GM23338 (cell line): ENCODE measurements at regions not wholly inside any gene's neighbourhood (a gene's known extent, or its start where the extent isn't known, plus 50 kb on each side); places are given as distances from the start of the nearest gene placed in this dataset.

Experiments used
- ATAC-seq: fragments of 200-7000 bp; cut with Tn5 transposase; 3 replicates; pipeline ENCODE4 v1.9.1; 2020
- DNase-seq: peaks from one replicate; pipeline ENCODE4 v3.0.0-alpha.2; 2015; ENCODE audit warnings: low spot score
- H2AFZ ChIP-seq: fragments of 200-600 bp; sonication (generic); 2 replicates; pipeline ENCODE4 v1.8.0; 2016; ENCODE audit warnings: antibody characterized with exemption, mild to moderate bottlenecking, moderate library complexity
- H3F3A ChIP-seq: fragments of 200-600 bp; sonication (generic); replicated peaks from 2 replicates; pipeline ENCODE4 v1.8.0; 2017; ENCODE audit warnings: antibody characterized with exemption, mixed run types, low read depth
- H3K27ac ChIP-seq: fragments of 200-600 bp; sonication (generic); 2 replicates; pipeline ENCODE4 v1.6.1; 2016; ENCODE audit warnings: low read depth
- H3K27me3 ChIP-seq: fragments of 200-600 bp; sonication (generic); 2 replicates; pipeline ENCODE4 v1.8.0; 2016; ENCODE audit warnings: mild to moderate bottlenecking, mixed run types, moderate library complexity; ENCODE audit not compliant: insufficient read depth
- H3K36me3 ChIP-seq: fragments of 200-600 bp; sonication (generic); 2 replicates; pipeline ENCODE4 v1.8.0; 2016; ENCODE audit warnings: mild to moderate bottlenecking; ENCODE audit not compliant: insufficient read depth
- H3K4me1 ChIP-seq: fragments of 200-600 bp; sonication (generic); 2 replicates; pipeline ENCODE4 v1.8.0; 2016; ENCODE audit warnings: mild to moderate bottlenecking, moderate library complexity; ENCODE audit not compliant: insufficient read depth
- H3K4me2 ChIP-seq: fragments of 200-600 bp; sonication (generic); 2 replicates; pipeline ENCODE4 v1.7.1; 2017; ENCODE audit warnings: mixed run types
- H3K4me3 ChIP-seq: fragments of 200-600 bp; sonication (generic); 2 replicates; pipeline ENCODE4 v1.6.1; 2016; ENCODE audit warnings: mixed run types
- H3K79me2 ChIP-seq: fragments of 200-600 bp; sonication (generic); replicated peaks from 2 replicates; pipeline ENCODE4 v1.8.0; 2017; ENCODE audit warnings: mild to moderate bottlenecking; ENCODE audit not compliant: insufficient read depth
- H3K9me2 ChIP-seq: fragments of 200-600 bp; sonication (generic); 2 replicates; pipeline ENCODE4 v1.8.0; 2017; ENCODE audit not compliant: insufficient read depth
- H4K20me1 ChIP-seq: fragments of 200-600 bp; sonication (generic); replicated peaks from 2 replicates; pipeline ENCODE4 v1.8.0; 2017; ENCODE audit warnings: mild to moderate bottlenecking; ENCODE audit not compliant: insufficient read depth
- H3K27ac Mint-ChIP-seq: 2 replicates; pipeline ENCODE4 v1.8.0; 2020; ENCODE audit warnings: inconsistent platforms, mild to moderate bottlenecking, moderate library complexity, mixed read lengths
- H3K27me3 Mint-ChIP-seq: 3 replicates; pipeline ENCODE4 v1.8.0; 2022; ENCODE audit warnings: low read depth, mild to moderate bottlenecking, moderate library complexity, mixed read lengths, inconsistent platforms; ENCODE audit not compliant: insufficient read depth, poor library complexity
- H3K36me3 Mint-ChIP-seq: 3 replicates; pipeline ENCODE4 v1.8.0; 2021; ENCODE audit warnings: low read depth, mild to moderate bottlenecking, inconsistent platforms, moderate library complexity, mixed read lengths
- H3K4me1 Mint-ChIP-seq: 3 replicates; pipeline ENCODE4 v1.8.0; 2020; ENCODE audit warnings: mild to moderate bottlenecking, inconsistent platforms, mixed read lengths
- H3K4me3 Mint-ChIP-seq: 3 replicates; pipeline ENCODE4 v1.8.0; 2021; ENCODE audit warnings: moderate library complexity, mild to moderate bottlenecking, inconsistent platforms, mixed read lengths
- H3K9me3 Mint-ChIP-seq: 3 replicates; pipeline ENCODE4 v1.8.0; 2020; ENCODE audit warnings: moderate library complexity, mild to moderate bottlenecking, inconsistent platforms, mixed read lengths
- CREB1 ChIP-seq: fragments of 250-450 bp; sonication (Bioruptor Pico); IDR thresholded peaks from 2 replicates; pipeline ENCODE4 v1.5.0; 2020; ENCODE audit warnings: low read depth, mild to moderate bottlenecking, moderate library complexity
- EZH2phosphoT487 ChIP-seq: fragments of 200-600 bp; sonication (generic); IDR thresholded peaks from one replicate; pipeline ENCODE4 v1.8.1; 2018; ENCODE audit warnings: antibody characterized with exemption; ENCODE audit not compliant: unreplicated experiment
- JUNB ChIP-seq: IDR thresholded peaks from one replicate; pipeline ENCODE4 v1.6.1; 2016; ENCODE audit warnings: antibody characterized with exemption; ENCODE audit not compliant: unreplicated experiment
- POLR2AphosphoS5 ChIP-seq: IDR thresholded peaks from 2 replicates; pipeline ENCODE4 v1.6.1; 2016; ENCODE audit warnings: antibody characterized with exemption, low read depth
- ZNF114 ChIP-seq: fragments of 250-450 bp; sonication (Bioruptor Pico); IDR thresholded peaks from 2 replicates; pipeline ENCODE4 v1.5.0; 2020; ENCODE audit warnings: mild to moderate bottlenecking, moderate library complexity
- ZNF331 ChIP-seq: fragments of 250-450 bp; sonication (Bioruptor Pico); IDR thresholded peaks from 2 replicates; pipeline ENCODE4 v1.5.0; 2020; ENCODE audit warnings: low read depth, mild to moderate bottlenecking, moderate library complexity
- ZNF462 ChIP-seq: fragments of 250-450 bp; sonication (Bioruptor Pico); IDR thresholded peaks from 2 replicates; pipeline ENCODE4 v1.5.0; 2020; ENCODE audit warnings: mild to moderate bottlenecking, moderate library complexity
- TF ChIP-seq, protein P1 (sequence below), 2 experiments: fragments of 200-600 bp in 1 of 2; sonication (generic) in 1 of 2; conservative IDR thresholded peaks; 2 replicates each; pipeline versions ENCODE4 v1.5.1 to v1.6.1; 2016 to 2017; ENCODE audit warnings: antibody characterized with exemption in 2 of 2, low read depth in 2 of 2, mild to moderate bottlenecking in 2 of 2, moderate library complexity in 1 of 2
- TF ChIP-seq, protein P2 (sequence below): IDR thresholded peaks from 2 replicates; pipeline ENCODE4 v1.6.1; 2016; ENCODE audit warnings: antibody characterized with exemption

GRCh38 chr20:52469128-52469527 lies 277.5 kb upstream of the ZFP64 start:
- Histone ChIP-seq H3K36me3 (no peaks in the 10 kb centered on the region), H2AFZ (peak overlapping the region; percentile 56; the same call in 1 of the 2 replicates), H3K4me2 (no peak overlapping the region), H3F3A (no peaks in the 10 kb centered on the region), H3K4me3 (no peak overlapping the region), H3K9me2 (no peaks in the 10 kb centered on the region), H3K27me3 (no peaks in the 10 kb centered on the region), H4K20me1 (no peaks in the 10 kb centered on the region), H3K79me2 (no peaks in the 10 kb centered on the region), H3K27ac (no peak overlapping the region), H3K4me1 (no peaks in the 10 kb centered on the region; the same call in 1 of the 2 replicates)
- peak; percentile 6 for DNase-seq
- ATAC-seq: no peak
- Mint-ChIP-seq H3K27ac (no peak overlapping the region), H3K36me3 (no peaks in the 10 kb centered on the region), H3K27me3 (peaks cover 2% of the 10 kb centered on the region), H3K4me1 (peaks cover 2% of the 10 kb centered on the region; the same call in 1 of the 3 replicates), H3K9me3 (no peaks in the 10 kb centered on the region; the same call in 1 of the 3 replicates), H3K4me3 (no peak overlapping the region)
- TF ChIP-seq, protein P1, sequence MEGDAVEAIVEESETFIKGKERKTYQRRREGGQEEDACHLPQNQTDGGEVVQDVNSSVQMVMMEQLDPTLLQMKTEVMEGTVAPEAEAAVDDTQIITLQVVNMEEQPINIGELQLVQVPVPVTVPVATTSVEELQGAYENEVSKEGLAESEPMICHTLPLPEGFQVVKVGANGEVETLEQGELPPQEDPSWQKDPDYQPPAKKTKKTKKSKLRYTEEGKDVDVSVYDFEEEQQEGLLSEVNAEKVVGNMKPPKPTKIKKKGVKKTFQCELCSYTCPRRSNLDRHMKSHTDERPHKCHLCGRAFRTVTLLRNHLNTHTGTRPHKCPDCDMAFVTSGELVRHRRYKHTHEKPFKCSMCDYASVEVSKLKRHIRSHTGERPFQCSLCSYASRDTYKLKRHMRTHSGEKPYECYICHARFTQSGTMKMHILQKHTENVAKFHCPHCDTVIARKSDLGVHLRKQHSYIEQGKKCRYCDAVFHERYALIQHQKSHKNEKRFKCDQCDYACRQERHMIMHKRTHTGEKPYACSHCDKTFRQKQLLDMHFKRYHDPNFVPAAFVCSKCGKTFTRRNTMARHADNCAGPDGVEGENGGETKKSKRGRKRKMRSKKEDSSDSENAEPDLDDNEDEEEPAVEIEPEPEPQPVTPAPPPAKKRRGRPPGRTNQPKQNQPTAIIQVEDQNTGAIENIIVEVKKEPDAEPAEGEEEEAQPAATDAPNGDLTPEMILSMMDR (conservative IDR thresholded peaks at IDR 0.05; ENCODE audit: low read depth in 2 of 2): peak in 1 of 2 experiments; percentile 10; a peak in 2 of 4 replicates
- no peak for TF ChIP-seq ZNF331 (CRISPR knock-in tag)
- no peak for TF ChIP-seq EZH2phosphoT487
- no peak for TF ChIP-seq ZNF114 (CRISPR knock-in tag)

- Histone ChIP-seq H3K79me2 (no peaks in the 10 kb centered on the region), H3F3A (no peaks in the 10 kb centered on the region), H4K20me1 (no peaks in the 10 kb centered on the region), H2AFZ (no peak overlapping the region), H3K27me3 (no peaks in the 10 kb centered on the region), H3K4me3 (no peak overlapping the region), H3K9me2 (no peaks in the 10 kb centered on the region), H3K4me1 (no peaks in the 10 kb centered on the region; the same call in 1 of the 2 replicates), H3K36me3 (no peaks in the 10 kb centered on the region), H3K27ac (no peak overlapping the region), H3K4me2 (no peak overlapping the region)
- Mint-ChIP-seq H3K9me3 (no peaks in the 10 kb centered on the region; the same call in 1 of the 3 replicates), H3K4me1 (peaks cover 2% of the 10 kb centered on the region; the same call in 1 of the 3 replicates), H3K27me3 (no peaks in the 10 kb centered on the region), H3K27ac (no peak overlapping the region), H3K36me3 (no peaks in the 10 kb centered on the region), H3K4me3 (no peak overlapping the region)
- DNase-seq: no peak
- no peak for ATAC-seq
- TF ChIP-seq POLR2AphosphoS5 (no peak), CREB1 (CRISPR knock-in tag) (no peak), ZNF462 (CRISPR knock-in tag) (no peak), EZH2phosphoT487 (no peak), JUNB (no peak)
- TF ChIP-seq, protein P2, sequence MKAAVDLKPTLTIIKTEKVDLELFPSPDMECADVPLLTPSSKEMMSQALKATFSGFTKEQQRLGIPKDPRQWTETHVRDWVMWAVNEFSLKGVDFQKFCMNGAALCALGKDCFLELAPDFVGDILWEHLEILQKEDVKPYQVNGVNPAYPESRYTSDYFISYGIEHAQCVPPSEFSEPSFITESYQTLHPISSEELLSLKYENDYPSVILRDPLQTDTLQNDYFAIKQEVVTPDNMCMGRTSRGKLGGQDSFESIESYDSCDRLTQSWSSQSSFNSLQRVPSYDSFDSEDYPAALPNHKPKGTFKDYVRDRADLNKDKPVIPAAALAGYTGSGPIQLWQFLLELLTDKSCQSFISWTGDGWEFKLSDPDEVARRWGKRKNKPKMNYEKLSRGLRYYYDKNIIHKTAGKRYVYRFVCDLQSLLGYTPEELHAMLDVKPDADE: no peak
These were observed 274.4 kb upstream of the ZFP64 start for GRCh38 chr20:52465991-52466390.
